H7 (cell line): ENCODE measurements at regions not wholly inside any gene's neighbourhood (a gene's known extent, or its start where the extent isn't known, plus 50 kb on each side); places are given as distances from the start of the nearest gene placed in this dataset.
"Not testable (repeated sequence)": the region's sequence is repeated elsewhere in the genome, so short reads cannot be mapped to it uniquely, and the experiment has no call there.

Experiments used
- DNase-seq: peaks from one replicate; pipeline ENCODE4 v3.0.0; 2012
- H3K27me3 ChIP-seq: 2 replicates; pipeline ENCODE4 v1.6.0; 2011; ENCODE audit warnings: mild to moderate bottlenecking, low read length; ENCODE audit not compliant: control insufficient read depth, insufficient read depth
- H3K36me3 ChIP-seq: replicated peaks from 2 replicates; pipeline ENCODE4 v1.5.1; 2011; ENCODE audit warnings: low read length; ENCODE audit not compliant: control insufficient read depth, insufficient read depth
- H3K4me3 ChIP-seq: 2 replicates; pipeline ENCODE4 v1.5.1; 2011; ENCODE audit warnings: low read depth, mild to moderate bottlenecking, control low read depth, low read length, moderate library complexity; ENCODE audit not compliant: insufficient read depth

DNA sequence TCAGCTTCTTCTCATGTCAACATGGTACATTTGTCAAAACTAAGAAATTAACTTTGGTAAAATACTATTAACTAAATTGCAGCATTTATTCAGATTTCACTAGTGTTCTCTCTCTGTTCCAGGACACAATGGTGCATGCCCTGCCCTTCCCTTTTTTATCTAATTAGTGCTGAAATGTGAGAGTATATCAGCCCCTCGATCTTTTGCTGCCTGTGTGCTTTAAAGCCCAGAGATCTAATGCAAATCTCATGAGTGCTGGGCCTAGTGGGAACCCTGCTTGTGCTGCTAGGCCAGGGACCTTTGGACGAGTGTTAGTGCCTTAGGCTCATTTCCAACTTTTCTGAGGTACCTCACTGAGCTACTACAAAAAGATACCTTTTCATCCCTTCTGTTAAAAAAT lies 221.1 kb upstream of the EDNRB start:
- no peak for DNase-seq
- no peaks in the 10 kb centered on the region for H3K36me3 ChIP-seq
- H3K27me3 ChIP-seq: no peaks in the 10 kb centered on the region
- H3K4me3 ChIP-seq: no peak overlapping the region

DNA sequence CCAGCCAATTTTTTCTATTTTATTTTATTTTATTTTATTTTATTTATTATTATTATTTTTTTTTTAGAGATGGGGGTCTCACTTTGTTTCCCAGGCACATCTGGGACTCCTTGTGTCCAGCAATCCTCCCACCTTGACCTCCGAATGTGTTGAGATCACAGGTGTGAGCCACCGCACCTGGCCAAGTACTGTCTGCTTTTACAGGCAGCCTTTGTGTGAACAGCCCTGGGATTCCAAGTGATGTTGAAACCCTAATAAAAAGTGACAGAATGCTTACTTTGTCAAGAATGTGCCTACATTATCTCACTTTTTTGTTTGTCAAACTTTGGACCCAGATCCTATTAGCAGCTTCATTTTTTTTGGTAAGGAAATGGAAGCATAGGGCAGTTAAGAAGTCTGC lies 220.1 kb upstream of the EDNRB start:
- H3K36me3 ChIP-seq: no peaks in the 10 kb centered on the region
- H3K4me3 ChIP-seq: no peak overlapping the region
- DNase-seq: no peak
- H3K27me3 ChIP-seq: no peaks in the 10 kb centered on the region

DNA sequence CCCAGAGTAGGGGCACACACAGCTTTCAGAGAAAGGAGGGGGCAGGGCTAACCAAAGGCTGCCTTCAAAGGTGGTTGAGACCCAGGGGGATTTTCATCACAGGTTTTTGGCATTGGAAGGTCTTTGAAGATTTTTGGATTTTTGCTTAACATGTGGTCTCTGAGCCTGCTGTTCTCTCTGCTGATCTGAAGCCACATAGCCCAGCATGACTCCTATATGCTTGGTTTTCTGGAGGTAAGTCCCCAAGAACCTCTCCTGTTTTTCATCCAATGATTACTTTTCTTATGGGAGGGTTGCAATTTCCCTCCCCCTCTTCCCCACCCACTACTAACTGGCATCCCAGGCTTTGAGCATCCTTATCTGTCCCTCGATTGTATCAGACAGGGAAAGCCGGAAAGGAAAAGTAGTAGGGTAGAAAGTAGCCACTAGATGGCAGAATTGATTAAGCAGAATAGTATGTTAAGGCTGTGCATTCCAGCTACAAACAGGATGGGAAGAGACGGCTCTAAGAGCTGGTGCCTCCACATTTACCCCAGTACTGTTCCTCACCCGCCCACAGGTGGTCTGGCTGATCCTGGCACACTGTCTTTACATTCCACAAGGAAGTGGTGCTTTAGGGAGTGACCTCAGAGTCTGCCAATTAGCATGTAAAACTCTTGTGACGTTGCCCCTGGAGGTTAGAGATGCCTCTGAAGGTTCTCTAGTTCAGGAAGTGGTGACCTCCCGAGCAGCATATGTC lies 218.9 kb upstream of the EDNRB start:
- Histone ChIP-seq H3K36me3 (no peaks in the 10 kb centered on the region), H3K4me3 (no peak overlapping the region), H3K27me3 (no peaks in the 10 kb centered on the region)
- peak; percentile 17 for DNase-seq

DNA sequence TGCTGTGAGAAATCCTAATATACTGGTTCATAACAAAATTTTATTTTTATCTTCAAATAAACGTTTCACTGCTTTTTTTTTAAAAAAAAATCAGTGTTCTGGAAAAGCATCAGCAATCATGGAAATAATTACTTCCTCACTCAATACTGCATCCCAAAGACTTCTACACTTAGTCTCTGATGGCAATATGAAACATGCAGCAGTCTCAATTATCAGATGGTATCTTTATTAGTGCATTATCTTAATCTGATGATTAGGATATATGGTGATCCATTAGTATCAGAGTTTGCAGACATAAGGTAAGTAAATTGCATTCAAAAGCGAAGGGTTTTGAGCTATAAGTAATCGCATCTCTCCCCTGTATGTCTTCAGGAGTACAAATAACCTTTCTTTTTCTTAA lies 218.3 kb upstream of the EDNRB start:
- no peaks in the 10 kb centered on the region for H3K27me3 ChIP-seq
- H3K4me3 ChIP-seq: no peak overlapping the region
- H3K36me3 ChIP-seq: no peaks in the 10 kb centered on the region
- no peak for DNase-seq

DNA sequence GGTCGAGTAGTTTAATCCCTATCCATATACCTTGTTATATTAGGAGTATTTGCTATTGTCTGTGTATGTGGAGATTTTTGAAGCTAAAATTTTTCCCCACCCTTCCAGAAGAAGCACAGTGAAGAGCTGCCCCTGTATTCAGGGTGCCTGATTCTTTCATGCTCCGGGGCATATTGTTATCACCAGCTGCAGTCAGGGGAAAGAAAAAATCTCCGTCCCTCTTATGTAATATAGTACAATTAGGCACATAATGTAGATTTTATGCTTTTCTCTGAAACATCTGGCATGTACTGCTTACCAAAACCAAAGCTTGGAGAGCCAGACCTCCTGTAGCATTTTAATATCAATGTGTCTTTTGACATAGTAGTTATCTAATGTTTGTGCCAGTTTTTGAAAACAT lies 214.9 kb upstream of the EDNRB start:
- Histone ChIP-seq H3K36me3 (no peaks in the 10 kb centered on the region), H3K4me3 (no peak overlapping the region), H3K27me3 (no peaks in the 10 kb centered on the region)
- DNase-seq: no peak

DNA sequence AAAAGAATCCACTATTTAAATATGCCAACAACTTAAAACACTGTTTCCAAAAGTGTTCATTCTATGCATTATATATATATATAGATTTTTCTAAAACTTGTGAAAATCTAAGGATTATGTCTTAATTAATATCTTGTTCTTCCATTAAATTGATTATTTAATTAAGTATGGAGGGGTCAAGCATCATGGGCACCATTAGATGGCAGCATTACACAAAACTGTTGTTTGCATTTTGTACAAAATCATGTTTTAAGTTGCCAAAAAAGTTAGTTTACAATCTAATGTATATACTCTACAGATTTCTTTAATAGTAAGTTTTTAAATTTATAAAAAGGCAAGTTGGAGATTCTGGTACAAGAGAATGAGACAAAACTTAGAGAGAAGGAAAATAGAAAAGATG lies 213.2 kb upstream of the EDNRB start:
- no peaks in the 10 kb centered on the region for H3K27me3 ChIP-seq
- DNase-seq: no peak
- no peak overlapping the region for H3K4me3 ChIP-seq
- no peaks in the 10 kb centered on the region for H3K36me3 ChIP-seq

DNA sequence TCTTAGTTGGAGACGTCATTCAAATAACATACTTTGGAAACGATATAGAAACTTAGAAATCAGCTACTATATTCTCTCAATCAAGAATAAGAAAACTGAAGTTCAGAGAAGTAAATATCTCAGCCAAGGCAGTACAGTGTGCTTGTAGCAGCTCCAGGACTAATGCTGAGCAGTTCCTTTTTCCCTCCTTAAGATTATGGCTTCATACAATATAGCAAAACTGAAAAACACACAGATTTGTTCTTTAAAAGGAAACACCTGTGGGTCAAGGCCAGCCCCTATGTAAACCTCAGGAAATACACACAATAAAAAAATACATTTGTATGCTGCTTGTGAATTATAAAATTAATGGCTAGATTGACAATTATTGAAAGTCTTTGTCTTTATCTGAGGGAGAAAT lies 212.7 kb upstream of the EDNRB start:
- Histone ChIP-seq H3K4me3 (no peak overlapping the region), H3K27me3 (no peaks in the 10 kb centered on the region), H3K36me3 (no peaks in the 10 kb centered on the region)
- no peak for DNase-seq

DNA sequence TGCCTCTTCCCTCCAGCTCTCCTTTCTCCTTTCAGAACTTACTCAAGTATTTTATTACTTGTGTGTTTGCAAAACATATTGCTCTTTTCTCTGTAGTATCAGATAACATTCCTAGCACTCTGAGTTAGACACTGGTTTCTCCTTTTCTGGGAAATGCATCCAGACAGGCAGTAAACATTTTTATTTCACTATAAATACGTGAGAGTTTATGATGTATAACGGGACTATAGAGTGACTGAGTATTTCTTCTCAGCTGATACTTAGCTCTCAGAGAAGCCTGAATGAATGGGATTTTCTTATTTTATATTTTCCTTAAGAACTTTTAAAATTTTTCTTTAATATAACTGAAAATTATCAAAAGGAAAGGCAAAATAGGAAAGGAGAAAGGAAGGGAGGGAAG lies 211.2 kb upstream of the EDNRB start:
- no peak for DNase-seq
- Histone ChIP-seq H3K4me3 (no peak overlapping the region), H3K36me3 (no peaks in the 10 kb centered on the region), H3K27me3 (no peaks in the 10 kb centered on the region)

DNA sequence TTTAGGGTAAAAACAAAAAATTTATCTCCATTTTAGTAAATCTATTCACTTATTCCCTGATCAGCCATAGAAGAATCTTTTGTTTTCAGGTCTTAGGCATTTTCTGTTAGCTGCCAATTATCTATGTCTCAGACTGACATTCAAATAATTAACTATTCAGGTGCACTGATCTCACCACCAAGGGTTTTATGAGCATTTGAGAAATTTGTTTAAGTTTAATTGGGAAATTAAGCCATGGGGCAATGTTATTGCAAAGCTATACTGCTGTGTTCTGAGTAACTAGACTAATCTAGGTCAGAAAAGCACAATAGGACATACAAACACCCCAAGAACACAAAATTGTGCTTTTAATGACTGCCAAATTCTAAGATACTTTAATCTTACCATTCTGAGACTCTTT lies 210.7 kb upstream of the EDNRB start:
- Histone ChIP-seq H3K36me3 (no peaks in the 10 kb centered on the region), H3K4me3 (no peak overlapping the region), H3K27me3 (no peaks in the 10 kb centered on the region)
- DNase-seq: no peak

DNA sequence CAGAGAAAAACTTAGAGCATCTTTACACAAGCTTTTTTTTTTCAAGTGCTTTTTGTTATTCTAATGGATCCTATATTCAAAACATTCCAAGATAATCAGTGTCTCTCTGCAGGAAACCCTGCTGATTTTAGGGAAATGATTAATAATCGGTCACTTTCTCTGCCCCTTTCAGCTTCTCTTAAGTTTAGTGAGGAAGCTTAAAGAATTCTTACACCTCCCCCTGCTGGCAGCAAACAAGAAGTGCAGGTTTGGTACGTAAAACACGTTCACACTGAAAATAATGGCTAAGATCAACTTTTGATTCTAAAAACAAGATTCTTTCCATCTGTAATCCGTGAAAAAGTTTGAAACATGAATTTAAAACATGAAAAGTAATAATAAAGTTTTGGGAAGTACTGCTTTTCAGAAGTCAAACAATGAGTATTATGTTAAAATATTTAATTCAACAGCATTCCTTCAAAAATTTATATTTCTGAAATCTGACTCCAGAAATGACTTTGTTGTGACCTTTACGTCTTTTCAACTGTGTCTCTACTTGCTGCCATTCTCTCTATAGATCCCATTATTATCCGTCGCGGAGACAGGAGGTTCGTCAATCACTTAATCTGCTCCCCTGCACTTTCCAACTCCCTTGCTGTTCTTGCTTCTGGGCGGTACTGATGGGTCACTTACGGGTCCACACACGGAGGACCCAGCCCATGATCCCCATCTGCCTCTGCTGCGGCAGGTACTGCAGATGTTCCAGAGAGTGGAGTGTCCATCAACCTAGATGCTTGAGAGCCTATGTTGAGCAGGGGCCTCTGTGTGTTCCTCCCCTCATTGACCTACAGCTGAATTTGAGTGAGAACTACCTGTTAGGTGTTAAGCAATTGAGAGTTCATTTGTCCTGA lies 203.1 kb upstream of the EDNRB start:
- DNase-seq: peak; percentile 10
- Histone ChIP-seq H3K4me3 (no peak overlapping the region), H3K27me3 (no peaks in the 10 kb centered on the region), H3K36me3 (no peaks in the 10 kb centered on the region)

DNA sequence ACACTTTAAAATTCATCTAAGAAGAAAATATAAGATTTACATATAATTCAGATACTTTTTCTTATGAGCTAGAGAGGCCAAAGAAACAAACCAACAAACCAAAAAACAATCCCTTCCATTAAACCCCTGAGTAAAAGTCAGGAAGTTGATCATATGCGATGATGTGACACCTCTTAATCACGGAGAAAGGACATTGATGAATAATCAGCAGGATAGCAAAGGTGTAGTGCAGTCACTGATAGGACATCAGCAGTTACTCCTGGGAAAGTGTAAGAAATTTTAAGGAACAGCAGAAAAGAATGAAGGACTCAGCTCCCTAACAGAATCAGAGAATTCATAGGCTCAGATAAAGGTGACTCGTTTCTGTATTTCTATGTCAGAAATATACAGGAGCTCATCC lies 202.4 kb upstream of the EDNRB start:
- no peak for DNase-seq

DNA sequence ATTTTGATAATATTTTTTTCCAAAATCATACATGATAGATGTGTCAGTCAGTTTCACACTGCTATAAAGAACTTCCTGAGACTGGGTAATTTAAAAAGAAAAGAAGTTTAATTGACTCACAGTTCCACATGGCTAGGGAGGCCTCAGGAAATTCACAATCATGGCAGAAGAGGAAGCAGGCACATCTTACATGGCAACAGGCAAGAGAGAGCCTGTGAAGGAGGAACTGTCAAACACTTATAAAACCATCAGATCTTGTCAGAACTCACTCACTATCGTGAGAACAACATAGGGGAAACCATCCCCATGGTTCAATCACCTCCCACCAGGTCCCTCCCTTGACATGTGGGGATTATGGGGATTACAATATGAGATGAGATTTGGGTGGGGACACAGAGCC lies 201.5 kb upstream of the EDNRB start:
- DNase-seq, H3K27me3 ChIP-seq, H3K36me3 ChIP-seq, H3K4me3 ChIP-seq: not testable (repeated sequence)

More for the DNA sequence above, 202.4 kb upstream of the EDNRB start:
- H3K27me3 ChIP-seq: no peaks in the 10 kb centered on the region
- no peaks in the 10 kb centered on the region for H3K36me3 ChIP-seq
- no peak overlapping the region for H3K4me3 ChIP-seq

DNA sequence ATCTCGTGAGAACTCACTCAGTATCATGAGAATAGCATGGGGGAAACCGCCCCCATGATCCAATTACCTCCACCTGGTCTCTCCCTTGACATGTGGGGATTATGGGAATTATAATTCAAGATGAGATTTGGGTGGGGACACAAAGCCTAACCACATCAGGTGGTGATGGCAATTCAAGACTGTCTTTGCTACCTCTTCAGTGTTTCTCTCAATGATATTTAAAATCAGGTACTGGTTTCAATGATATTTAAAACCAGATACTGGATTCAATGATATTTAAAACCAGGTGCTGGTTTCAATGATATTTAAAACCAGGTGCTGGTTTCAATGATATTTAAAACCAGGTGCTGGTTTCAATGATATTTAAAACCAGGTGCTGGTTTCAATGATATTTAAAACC lies 198.4 kb upstream of the EDNRB start:
- H3K27me3 ChIP-seq, H3K36me3 ChIP-seq, H3K4me3 ChIP-seq, DNase-seq: not testable (repeated sequence)

DNA sequence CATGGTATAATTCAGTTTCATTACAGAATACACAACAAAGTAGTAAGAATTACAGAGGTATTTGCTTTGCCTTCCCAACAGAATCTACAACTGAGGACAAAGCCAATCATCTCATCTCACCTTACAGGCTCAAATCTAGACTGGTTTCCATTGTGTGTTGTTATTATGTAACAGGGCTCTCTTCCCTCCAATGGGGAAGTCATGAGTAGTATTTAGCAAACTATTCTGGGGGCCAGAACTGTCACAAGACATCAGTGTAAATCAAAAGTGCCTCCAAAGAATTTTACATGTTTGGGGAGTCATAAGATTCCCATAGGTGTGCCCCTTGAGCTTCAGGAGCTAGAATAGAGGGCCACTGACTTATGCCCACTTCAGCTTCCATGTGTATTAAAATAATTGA lies 187.0 kb upstream of the EDNRB start:
- H3K27me3 ChIP-seq: no peaks in the 10 kb centered on the region
- no peak for DNase-seq

DNA sequence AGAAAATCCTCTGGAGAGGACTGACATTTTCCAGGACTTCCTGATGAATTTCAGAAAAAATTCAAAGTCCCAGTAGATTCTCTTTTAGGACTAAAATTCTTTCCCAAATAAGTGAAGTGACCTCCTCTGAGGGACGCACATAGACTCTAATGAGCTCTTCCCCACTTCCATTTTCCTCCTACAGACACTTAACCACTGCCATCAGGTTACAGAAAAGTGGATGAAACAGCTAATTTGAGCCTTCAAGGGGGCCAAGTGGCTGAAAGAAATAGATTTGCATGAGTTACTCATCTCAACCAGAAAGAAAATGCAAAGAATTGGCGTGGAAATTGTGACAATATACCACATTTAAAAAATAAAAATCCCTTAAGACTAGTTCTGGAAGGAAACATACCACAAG lies 185.3 kb upstream of the EDNRB start:
- Histone ChIP-seq H3K27me3 (no peaks in the 10 kb centered on the region), H3K36me3 (no peaks in the 10 kb centered on the region), H3K4me3 (no peak overlapping the region)
- no peak for DNase-seq

More for the DNA sequence above, 187.0 kb upstream of the EDNRB start:
- H3K4me3 ChIP-seq: no peak overlapping the region
- no peaks in the 10 kb centered on the region for H3K36me3 ChIP-seq
